ENCODE measurements at regions not wholly inside any gene's neighbourhood (a gene's known extent, or its start where the extent isn't known, plus 50 kb on each side); places are given as distances from the start of the nearest gene placed in this dataset.

DNA sequence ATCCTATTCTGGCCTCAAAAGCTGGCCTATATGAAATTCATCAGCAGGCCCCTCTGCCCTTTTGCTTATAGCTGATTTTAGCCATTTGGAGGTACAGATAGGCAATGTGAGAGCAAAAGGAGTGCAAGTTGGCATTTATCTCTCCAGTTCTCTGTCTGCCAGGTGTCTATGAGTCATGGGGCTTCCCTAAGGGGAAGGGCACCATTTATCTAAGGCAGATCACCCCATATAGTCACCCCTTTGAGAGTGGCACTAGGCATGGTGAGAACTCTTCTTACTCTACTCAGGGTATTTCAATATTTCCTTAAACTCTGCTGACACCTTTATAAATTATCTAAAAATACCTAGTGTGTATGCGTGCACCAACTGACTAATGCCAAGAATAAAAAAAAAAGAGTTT, 314.7 kb upstream of the CDH6 start:
- H3K27ac ChIP-seq (ENCODE audit: low read depth, low read length) = no peak overlapping the region
- CTCF ChIA-PET = no interaction called here

DNA sequence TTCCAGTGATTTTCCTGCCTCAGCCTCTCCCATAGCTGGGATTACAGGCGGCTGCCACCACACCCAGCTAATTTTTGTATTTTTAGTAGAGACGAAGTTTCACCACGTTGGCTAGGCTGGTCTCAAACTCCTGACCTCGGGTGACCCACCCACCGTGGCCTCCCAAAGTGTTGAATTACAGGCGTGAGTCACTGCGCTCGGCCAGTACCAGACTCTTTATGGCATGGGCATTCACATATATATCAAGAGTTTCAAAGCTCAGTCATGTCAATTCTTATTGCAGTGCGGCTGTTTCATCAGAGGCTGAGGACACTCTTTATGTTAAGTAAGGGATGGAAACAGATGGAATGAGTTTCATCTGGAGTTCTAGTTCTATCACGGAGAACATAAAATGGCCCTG, 315.2 kb upstream of the CDH6 start:
- no peak overlapping the region for H3K4me3 ChIP-seq (ENCODE audit: low read depth, low read length)
- POLR2A ChIA-PET = no interaction called here
- CTCF ChIA-PET = no interaction called here
- H3K27ac ChIP-seq (ENCODE audit: low read depth, low read length) = no peak overlapping the region
- H3K9me3 ChIP-seq (ENCODE audit: control insufficient read depth, insufficient read depth, low read length) = no peaks in the 10 kb centered on the region
- TF ChIP-seq, protein P1, sequence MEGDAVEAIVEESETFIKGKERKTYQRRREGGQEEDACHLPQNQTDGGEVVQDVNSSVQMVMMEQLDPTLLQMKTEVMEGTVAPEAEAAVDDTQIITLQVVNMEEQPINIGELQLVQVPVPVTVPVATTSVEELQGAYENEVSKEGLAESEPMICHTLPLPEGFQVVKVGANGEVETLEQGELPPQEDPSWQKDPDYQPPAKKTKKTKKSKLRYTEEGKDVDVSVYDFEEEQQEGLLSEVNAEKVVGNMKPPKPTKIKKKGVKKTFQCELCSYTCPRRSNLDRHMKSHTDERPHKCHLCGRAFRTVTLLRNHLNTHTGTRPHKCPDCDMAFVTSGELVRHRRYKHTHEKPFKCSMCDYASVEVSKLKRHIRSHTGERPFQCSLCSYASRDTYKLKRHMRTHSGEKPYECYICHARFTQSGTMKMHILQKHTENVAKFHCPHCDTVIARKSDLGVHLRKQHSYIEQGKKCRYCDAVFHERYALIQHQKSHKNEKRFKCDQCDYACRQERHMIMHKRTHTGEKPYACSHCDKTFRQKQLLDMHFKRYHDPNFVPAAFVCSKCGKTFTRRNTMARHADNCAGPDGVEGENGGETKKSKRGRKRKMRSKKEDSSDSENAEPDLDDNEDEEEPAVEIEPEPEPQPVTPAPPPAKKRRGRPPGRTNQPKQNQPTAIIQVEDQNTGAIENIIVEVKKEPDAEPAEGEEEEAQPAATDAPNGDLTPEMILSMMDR (IDR thresholded peaks at IDR 0.05; ENCODE audit: low read depth, low read length) = no peak
- H3K27me3 ChIP-seq (ENCODE audit: control insufficient read depth, insufficient read depth, low read length) = no peaks in the 10 kb centered on the region
- DNase-seq (ENCODE audit: low read depth, low spot score) = no peak

More for the DNA sequence above, 314.7 kb upstream of the CDH6 start:
- no peaks in the 10 kb centered on the region for H3K9me3 ChIP-seq (ENCODE audit: control insufficient read depth, insufficient read depth, low read length)
- TF ChIP-seq, protein P1 (IDR thresholded peaks at IDR 0.05; ENCODE audit: low read depth, low read length) = no peak
- H3K27me3 ChIP-seq (ENCODE audit: control insufficient read depth, insufficient read depth, low read length) = no peaks in the 10 kb centered on the region
- POLR2A ChIA-PET = no interaction called here
- DNase-seq (ENCODE audit: low read depth, low spot score) = no peak
- H3K4me3 ChIP-seq (ENCODE audit: low read depth, low read length) = no peak overlapping the region

DNA sequence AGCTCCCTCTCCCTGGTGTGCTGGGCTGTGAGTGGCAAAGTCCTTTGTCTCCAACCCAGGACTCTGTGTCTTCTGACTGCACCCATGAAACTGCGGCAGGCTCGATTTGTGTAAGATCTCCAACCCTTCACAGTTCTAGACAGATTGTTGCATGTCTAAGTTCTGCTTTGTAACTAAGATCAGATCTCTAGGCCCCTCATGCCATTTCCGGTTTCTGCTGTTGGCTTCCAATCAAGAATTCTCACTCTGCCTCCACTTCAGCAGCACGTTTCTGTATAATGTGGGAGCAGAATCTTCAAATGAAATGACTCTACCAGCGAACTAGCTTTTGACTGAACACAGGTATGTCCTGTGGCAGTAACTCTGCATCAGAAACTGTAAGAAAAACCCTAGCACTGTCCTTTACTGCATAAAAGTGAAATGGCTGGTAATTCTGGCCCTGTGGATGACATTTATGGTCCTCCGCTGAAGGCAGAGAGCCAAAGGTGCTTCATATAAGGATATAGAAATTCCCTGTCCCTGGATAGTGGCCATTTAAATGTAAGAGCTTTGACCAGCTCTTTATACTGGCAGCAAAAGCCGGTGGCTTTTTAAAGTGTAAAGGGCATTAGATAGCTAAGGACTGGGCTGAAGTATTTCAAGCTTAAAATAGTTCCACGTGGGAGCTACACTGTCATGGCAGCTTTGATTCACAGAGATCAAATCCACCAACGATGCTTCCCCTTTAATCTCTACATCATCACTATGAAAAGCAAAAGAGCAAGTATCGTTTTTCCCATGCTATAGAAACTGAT, 319.0 kb upstream of the CDH6 start:
- no peak for DNase-seq (ENCODE audit: low read depth, low spot score)
- TF ChIP-seq, protein P1 (IDR thresholded peaks at IDR 0.05; ENCODE audit: low read depth, low read length) = no peak
- H3K27me3 ChIP-seq (ENCODE audit: control insufficient read depth, insufficient read depth, low read length) = no peaks in the 10 kb centered on the region
- no peaks in the 10 kb centered on the region for H3K9me3 ChIP-seq (ENCODE audit: control insufficient read depth, insufficient read depth, low read length)
- POLR2A ChIA-PET = no interaction called here
- H3K27ac ChIP-seq (ENCODE audit: low read depth, low read length) = no peak overlapping the region
- H3K4me3 ChIP-seq (ENCODE audit: low read depth, low read length) = no peak overlapping the region
- CTCF ChIA-PET = no interaction called here

DNA sequence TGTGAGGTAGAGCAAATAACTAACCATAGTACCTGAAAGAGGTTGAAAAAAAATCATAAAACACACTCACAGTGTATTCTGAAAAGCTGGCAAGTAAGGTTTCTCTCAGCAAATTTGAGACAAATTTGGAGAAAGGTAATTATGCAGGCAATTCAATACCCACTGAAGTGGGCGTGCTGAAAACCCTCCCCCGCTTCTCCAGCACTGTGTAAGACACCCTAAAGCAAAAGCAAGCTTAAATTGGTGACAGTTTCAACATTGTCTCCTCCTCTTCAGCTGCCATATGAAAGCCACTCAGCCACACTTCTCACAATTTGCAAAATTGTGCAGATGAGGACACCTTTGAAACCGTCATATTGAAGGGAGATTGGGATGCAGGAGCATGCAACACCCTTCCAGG, 322.3 kb upstream of the CDH6 start:
- no peak overlapping the region for H3K27ac ChIP-seq (ENCODE audit: low read depth, low read length)
- DNase-seq (ENCODE audit: low read depth, low spot score) = no peak
- no peaks in the 10 kb centered on the region for H3K9me3 ChIP-seq (ENCODE audit: control insufficient read depth, insufficient read depth, low read length)
- CTCF ChIA-PET = no interaction called here
- POLR2A ChIA-PET = no interaction called here
- TF ChIP-seq, protein P1 (IDR thresholded peaks at IDR 0.05; ENCODE audit: low read depth, low read length) = no peak
- H3K4me3 ChIP-seq (ENCODE audit: low read depth, low read length) = no peak overlapping the region
- no peaks in the 10 kb centered on the region for H3K27me3 ChIP-seq (ENCODE audit: control insufficient read depth, insufficient read depth, low read length)

DNA sequence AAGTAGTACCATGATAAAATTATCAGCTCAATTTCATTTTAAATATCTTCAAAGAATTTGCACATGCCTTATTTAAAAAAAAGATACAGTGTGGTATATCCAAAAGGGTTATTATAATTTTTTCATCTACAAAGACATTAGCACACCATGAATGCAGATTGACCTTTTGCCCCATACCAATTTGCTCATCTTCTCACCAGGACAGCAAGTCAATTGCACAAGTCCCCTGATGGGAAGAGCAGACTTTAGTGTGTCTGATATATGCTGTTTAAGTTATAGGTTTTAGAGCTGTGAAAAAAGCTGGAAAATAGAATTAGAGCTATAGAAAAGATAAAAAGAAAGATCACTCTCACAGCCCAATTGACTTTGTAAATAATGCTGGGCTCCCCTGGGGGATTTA, 325.8 kb upstream of the CDH6 start:
- TF ChIP-seq, protein P1 (IDR thresholded peaks at IDR 0.05; ENCODE audit: low read depth, low read length) = no peak
- H3K27ac ChIP-seq (ENCODE audit: low read depth, low read length) = no peak overlapping the region
- H3K9me3 ChIP-seq (ENCODE audit: control insufficient read depth, insufficient read depth, low read length) = no peaks in the 10 kb centered on the region
- H3K4me3 ChIP-seq (ENCODE audit: low read depth, low read length) = no peak overlapping the region
- ChIA-PET CTCF (interaction anchor here (2.0 kb wide), 1 partner anchor 364 kb away, joined by 6 read pairs; no protein-coding TSS in a partner anchor), POLR2A (no interaction called here)
- no peaks in the 10 kb centered on the region for H3K27me3 ChIP-seq (ENCODE audit: control insufficient read depth, insufficient read depth, low read length)
- DNase-seq (ENCODE audit: low read depth, low spot score) = no peak
